Activated CD4-positive, alpha-beta T cell treated with anti-CD3 and anti-CD28 coated beads, Interleukin-10, Interleukin-2, amounts not matched to agents 100 ng/mL and 50 ng/mL, durations not matched to agents 16 hours and 8 hours (primary cell): ENCODE measurements at regions not wholly inside any gene's neighbourhood (a gene's known extent, or its start where the extent isn't known, plus 50 kb on each side); places are given as distances from the start of the nearest gene placed in this dataset.

Experiments
- DNase-seq: peaks from one replicate; pipeline ENCODE4 v3.0.0-alpha.2; 2020

DNA sequence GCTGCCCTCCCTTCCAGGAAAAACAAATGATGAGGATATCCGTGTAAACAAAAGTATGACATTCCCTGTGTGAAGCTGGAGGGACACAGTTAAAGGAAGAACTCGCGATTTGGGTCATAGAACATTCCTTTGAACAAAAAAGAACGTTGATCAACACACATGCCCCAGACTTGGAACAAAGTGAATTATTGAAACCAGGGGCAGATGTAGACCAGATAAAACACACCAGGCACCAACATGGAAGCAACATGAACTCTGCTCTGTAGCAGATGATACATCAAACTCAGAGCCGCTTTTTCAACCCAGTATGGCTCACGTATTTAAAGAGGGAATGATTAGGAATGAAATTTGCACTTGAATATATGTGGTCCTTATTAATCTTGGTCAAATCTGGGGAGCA, 206.5 kb downstream of the TMEM182 start:
- no peak for DNase-seq

GRCh38 chr2:102971701-102972100, 209.9 kb downstream of the TMEM182 start:
- no peak for DNase-seq

DNA sequence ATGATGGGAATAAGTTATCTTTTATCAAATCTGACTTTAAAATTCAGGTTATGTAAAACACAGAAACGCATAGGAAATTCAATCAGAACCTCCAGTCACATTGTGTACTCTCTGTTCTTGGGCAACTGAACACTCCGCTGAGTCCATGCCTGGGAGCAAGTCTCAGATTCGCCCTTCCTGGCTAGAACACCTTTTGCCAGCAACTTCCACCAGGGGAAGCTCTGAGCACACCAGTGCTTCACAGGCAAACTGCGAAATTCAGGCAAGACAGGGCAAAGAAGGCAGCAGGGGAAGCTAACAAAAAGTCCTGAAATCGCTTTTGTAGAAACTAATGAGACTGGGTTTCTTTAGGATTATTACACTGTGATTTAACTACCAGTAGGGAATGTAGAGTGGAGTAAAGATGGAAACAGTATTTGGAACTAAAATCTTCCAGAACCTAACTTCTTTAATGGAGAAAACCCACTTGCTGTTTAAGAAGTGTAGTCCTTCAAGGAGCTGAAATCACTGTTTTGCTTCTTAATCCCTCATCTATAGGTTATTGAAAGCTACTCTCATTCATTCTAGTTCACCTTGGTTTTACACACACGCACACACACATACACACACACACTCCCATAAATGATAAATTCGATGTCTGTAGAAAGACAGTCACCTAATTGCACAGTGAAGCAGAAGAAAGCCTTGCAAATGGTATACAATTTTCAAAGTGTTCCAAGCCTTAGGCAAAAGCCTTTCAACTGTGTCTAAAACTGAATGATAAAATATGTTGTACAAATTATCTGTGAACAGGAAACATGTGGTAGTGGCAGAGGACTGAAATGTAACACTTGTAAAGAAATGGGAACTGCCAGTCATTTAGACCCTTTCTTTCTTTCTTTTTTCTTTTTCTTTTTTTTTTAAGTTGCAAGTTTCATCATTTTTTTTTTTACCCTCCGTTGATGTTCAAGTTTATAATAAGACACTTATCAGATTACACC, 214.5 kb downstream of the TMEM182 start:
- DNase-seq = peak; percentile 11

- no peak for DNase-seq
Observed at GRCh38 chr2:102977426-102978090, 215.7 kb downstream of the TMEM182 start.

- no peak for DNase-seq
Observed at GRCh38 chr2:102978091-102978490, 216.3 kb downstream of the TMEM182 start.

DNA sequence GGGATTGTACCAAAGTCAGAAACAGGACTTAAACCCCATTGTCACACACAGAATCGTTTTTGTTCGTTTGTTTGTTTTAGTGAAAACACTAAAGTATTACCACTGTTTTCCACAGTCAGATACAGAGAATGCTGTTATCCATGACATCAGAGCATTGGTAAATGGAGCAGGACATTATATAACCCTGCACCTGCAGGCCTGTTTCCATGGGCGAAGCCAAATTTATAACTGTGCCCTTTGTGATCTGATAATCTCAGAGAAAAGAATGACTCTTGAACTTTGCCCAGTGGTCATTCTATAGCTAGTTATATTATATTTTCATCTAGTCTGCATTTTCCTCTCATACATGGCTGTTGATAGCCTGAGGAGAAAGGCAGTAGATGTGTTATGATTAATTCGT, 217.6 kb downstream of the TMEM182 start:
- no peak for DNase-seq

DNA sequence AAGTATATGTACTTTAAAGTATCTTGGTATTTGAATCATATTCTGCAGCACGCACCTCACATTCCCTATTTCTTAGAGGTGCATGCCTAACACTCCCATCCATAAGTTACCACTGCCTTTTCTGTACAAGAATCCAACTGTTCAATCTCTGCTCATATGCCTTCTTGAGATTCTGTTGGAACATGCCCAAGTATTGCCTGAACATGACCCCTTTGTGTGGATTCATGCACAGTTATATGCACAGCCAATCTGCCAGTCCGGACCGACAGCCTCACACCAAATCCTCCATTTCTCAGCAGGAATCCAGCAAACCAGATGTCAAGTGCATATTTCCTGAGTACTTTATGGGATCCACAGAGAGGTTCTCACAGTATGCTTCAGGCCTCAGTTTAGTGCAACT, 222.0 kb downstream of the TMEM182 start:
- DNase-seq = no peak

DNA sequence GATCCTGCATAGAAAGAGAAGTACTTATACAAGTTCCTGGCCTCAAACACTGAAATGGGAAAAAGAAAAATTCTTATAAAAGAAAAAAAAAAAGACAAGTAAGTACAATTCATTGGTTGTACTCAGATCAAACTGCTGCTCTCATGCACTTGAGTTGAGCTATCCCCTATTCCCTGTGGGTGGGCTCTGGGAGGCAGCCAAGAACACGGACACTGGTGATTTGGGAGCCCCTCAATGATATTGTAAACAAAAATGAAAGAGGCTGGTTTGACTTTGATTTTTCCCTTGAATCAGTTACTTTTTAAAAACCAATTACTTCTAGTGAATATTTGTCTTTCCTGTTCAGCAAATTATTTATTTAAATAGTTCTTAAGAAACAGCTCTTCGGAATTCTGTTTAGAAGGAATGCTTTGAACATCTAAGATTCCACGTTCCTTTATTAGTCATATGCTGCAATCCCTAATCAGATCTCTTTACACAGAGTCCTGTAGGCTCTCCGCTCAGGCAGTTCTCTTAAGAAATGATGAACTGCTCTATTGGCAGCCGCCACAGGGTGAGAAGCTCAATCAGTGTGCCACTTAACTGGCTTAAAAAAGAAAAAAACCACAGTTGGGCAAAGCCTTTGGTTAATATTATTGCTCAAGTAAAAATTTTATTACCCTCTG, 225.1 kb downstream of the TMEM182 start:
- no peak for DNase-seq

- no peak for DNase-seq
Observed at GRCh38 chr2:102992607-102993006, 230.8 kb downstream of the TMEM182 start.

GRCh38 chr2:102999958-103000357, 238.1 kb downstream of the TMEM182 start:
- no peak for DNase-seq

- no peak for DNase-seq
Observed at GRCh38 chr2:103002954-103003353, 241.1 kb downstream of the TMEM182 start.

GRCh38 chr2:103003750-103004260, 242.0 kb downstream of the TMEM182 start:
- DNase-seq = no peak

- no peak for DNase-seq
Observed at GRCh38 chr2:103004426-103004942, 242.7 kb downstream of the TMEM182 start.

DNA sequence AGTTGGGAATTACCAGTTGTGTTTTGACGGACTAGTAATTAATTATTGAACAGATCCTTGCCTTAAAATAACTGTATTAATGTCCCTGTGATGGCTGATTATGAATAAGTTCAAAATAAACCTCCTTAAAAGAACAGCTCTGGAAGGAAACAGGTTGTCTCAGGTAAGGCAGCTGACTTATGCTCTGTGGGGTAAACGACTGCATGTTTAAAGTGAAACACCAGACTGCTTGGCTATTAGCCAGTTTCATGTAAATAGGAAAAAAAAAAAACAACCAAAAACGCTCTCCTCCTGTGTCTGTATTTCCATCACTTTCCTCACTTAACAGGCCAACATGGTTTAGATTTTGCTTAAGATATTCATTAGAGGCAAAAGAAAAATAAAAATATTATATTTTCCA, 243.6 kb downstream of the TMEM182 start:
- DNase-seq = no peak

DNA sequence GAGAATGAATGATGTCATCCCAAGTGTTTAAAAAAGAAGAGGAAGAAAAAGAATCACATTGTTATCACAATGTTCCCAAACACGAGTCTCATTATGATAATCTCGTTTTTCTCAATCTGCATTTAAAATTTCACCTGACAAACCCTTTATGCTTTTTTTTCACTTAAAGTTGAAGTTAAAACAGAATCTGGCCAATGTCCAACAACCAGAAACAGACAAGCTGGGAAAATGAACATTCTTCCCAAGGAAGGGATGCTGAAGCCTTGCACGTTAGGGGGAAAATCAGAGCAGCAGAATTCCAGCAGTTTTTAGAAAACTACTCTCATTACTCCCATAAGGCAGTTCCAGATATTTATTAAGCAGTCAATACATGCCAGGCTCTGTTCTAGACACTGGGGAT, 245.3 kb downstream of the TMEM182 start:
- DNase-seq = no peak

- no peak for DNase-seq
Observed at GRCh38 chr2:103008586-103008985, 246.8 kb downstream of the TMEM182 start.

GRCh38 chr2:103009871-103010270, 248.0 kb downstream of the TMEM182 start:
- no peak for DNase-seq

- DNase-seq = no peak
Observed at GRCh38 chr2:103010306-103010705, 248.5 kb downstream of the TMEM182 start.

DNA sequence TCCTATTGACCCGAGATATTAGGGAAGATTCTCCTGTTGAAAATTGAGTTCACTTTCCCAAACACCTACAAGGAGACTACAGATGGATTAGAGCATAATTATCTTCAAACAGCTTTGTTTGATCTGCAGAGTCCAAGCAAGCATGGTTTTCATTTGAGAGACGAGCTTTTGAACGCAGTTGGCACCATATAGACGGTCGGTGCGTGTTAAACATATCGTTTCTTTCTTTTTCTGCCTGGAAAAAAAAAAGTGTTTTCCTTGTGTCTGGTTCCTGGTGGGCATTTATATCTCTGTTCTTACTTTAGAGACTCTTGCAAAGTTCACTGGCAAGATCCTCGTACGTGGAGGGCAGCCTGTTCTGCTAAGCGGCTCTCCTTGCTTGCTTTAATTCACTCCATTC, 248.9 kb downstream of the TMEM182 start:
- no peak for DNase-seq

GRCh38 chr2:103012590-103012989, 250.8 kb downstream of the TMEM182 start:
- DNase-seq = no peak

DNA sequence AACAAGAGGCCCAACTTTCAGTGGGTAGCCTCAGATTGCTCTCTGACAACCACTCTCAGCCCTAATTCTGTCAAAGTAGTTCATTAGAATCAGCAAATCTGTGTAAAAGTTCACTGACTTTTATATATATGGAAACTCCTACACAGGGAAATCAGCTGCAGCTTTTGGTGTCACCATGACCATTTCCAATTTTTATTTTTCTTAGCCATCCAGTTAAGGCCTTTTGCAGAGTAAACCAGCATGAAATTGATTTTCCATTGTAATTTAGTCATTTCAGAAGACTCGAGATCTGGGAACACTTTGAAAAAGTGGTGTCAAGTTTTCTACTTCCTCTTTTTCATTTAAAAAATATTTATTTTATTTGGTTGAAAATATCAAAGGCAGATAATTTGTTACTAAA, 263.2 kb downstream of the TMEM182 start:
- no peak for DNase-seq

DNA sequence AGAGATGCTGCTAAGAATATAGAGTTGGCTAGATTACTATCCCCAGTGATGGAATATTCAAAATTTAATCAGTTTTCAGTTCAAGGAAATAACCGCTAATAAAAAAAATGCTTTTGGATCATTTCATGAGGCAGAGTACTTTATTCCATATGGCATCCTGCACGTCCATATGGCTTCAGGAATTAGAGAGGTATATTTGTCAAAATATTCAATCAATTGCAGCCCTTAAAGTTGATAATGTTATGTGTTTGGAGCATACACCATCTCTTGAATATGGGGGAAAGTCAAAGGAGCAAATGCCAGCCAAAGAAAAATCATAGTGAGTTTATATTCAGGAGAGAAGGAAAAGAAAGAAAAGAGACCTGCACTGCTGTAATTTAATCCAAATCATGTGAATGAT, 266.4 kb downstream of the TMEM182 start:
- no peak for DNase-seq
